Left ventricle myocardium inferior (tissue), 1 donor: ENCODE measurements at regions not wholly inside any gene's neighbourhood (a gene's known extent, or its start where the extent isn't known, plus 50 kb on each side); places are given as distances from the start of the nearest gene placed in this dataset.

ENCODE experiments used
- DNase-seq: peaks from one replicate; pipeline ENCODE4 v3.0.0-alpha.2; 2020
- H3K27ac ChIP-seq: fragments of 200-600 bp; replicated peaks from 2 replicates; pipeline ENCODE4 v1.8.0; 2021
- H3K27me3 ChIP-seq: fragments of 200-600 bp; 2 replicates; pipeline ENCODE4 v1.8.0; 2021; ENCODE audit warnings: low read depth
- H3K36me3 ChIP-seq: fragments of 200-600 bp; 2 replicates; pipeline ENCODE4 v1.8.0; 2021
- H3K4me1 ChIP-seq: fragments of 200-600 bp; 2 replicates; pipeline ENCODE4 v1.8.0; 2021
- H3K4me3 ChIP-seq: fragments of 200-600 bp; 2 replicates; pipeline ENCODE4 v1.8.0; 2021; ENCODE audit warnings: mild to moderate bottlenecking, moderate library complexity
- H3K9me3 ChIP-seq: fragments of 200-600 bp; replicated peaks from 2 replicates; pipeline ENCODE4 v1.8.0; 2021
- intact Hi-C: fragments of 100-400 bp; cut with micrococcal nuclease; formaldehyde crosslinking; loops from one replicate; pipeline ENCODE4 v1.11.0; 2022
- TF ChIP-seq, protein P1 (sequence below): fragments of 200-600 bp; IDR thresholded peaks from 2 replicates; pipeline ENCODE4 v1.8.0; 2021; ENCODE audit warnings: antibody characterized with exemption, mild to moderate bottlenecking, borderline replicate concordance
- donor health status: DM: no; HTN: yes; CAD: no; lungs with severe emphysema.

DNA sequence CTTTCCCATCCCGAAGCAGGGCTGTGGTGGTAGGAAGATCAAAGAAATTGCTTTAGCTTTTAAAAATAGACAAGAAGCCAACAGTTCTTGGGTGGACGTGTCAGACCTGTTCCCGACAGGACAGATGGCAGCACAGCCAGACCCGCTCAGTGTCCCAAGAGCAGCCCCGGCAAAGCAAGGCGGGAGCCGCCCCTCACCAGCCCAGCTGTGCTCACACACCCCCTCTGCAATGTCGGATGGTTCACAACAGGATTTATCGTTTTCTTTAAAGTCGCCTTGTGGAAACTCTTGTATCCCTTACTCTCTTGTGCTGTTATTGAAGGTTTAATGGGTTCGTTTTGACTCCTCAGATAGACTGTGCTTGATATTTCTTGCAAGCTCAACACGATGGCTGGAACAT, 302.4 kb downstream of the THBS2 start:
- no peak overlapping the region for H3K27ac ChIP-seq
- no peaks in the 10 kb centered on the region for H3K4me1 ChIP-seq
- H3K27me3 ChIP-seq, result peaks cover 72% of the 10 kb centered on the region
- no peaks in the 10 kb centered on the region for H3K9me3 ChIP-seq
- TF ChIP-seq, protein P1, sequence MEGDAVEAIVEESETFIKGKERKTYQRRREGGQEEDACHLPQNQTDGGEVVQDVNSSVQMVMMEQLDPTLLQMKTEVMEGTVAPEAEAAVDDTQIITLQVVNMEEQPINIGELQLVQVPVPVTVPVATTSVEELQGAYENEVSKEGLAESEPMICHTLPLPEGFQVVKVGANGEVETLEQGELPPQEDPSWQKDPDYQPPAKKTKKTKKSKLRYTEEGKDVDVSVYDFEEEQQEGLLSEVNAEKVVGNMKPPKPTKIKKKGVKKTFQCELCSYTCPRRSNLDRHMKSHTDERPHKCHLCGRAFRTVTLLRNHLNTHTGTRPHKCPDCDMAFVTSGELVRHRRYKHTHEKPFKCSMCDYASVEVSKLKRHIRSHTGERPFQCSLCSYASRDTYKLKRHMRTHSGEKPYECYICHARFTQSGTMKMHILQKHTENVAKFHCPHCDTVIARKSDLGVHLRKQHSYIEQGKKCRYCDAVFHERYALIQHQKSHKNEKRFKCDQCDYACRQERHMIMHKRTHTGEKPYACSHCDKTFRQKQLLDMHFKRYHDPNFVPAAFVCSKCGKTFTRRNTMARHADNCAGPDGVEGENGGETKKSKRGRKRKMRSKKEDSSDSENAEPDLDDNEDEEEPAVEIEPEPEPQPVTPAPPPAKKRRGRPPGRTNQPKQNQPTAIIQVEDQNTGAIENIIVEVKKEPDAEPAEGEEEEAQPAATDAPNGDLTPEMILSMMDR, result no peak
- no peak overlapping the region for H3K4me3 ChIP-seq
- no peaks in the 10 kb centered on the region for H3K36me3 ChIP-seq
- intact Hi-C loops, result no loop called here
- no peak for DNase-seq

DNA sequence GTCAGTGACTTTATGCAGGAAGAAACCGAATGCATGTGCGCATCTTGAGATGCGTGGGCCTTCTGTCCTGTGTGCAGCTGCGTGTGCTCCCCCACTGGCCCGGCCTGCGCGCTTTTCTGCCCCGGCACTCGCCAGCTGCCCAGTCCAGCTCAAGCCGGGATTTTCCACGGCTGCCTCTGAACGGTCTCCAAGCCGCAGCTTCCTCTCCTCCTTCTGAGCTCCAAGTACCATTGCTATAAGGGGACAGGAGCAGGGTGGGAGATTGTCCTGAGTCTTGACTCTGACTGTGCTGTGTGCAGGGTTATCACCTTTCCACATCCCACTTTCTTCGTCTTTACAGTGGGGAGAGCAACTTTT, 302.8 kb downstream of the THBS2 start:
- Histone ChIP-seq H3K27me3 (peaks cover 72% of the 10 kb centered on the region), H3K4me1 (no peaks in the 10 kb centered on the region), H3K36me3 (no peaks in the 10 kb centered on the region), H3K27ac (no peak overlapping the region), H3K9me3 (no peaks in the 10 kb centered on the region), H3K4me3 (no peak overlapping the region)
- intact Hi-C loops, result no loop called here
- DNase-seq, result no peak
- TF ChIP-seq, protein P1, result no peak

DNA sequence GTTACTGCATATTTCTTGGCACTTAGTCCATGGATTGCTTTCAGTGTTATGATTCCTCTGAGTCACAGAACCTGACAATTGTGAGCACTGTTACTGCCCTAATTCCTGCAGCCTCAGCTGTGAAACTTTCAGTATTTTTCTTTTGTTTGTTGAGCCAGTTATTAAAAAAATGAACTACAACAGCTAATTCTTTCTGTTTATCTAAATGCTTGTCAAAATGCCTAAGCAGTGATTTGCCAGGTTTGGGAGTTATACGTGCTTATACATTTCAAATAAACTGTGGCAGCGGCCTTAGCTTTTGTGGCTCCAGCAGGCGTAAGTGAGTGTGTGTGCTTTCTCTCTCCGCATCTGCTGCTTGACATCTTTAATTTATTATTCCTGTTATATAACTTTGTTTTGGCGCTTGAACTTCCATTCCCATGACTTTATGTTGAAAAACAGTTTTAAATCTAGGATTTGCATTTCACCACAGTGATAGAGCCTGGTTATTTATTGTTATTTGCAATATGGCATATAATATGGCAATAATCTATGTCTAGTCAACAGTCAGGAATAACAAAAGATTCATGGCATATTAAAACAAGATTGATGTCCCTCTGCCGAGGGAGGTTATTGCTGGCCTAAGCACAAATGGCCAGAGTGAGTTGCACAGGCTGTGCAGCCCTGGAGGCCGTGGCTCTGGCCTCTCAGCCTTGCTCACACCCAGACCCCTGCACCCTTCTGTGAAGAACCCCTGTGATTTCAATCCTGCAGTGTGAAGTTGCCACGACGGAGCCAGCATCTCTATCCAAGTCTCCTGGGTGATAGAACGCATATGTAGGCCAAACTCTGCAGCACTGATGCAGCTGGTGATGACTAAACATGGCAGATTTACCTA, 303.4 kb downstream of the THBS2 start:
- Histone ChIP-seq H3K4me3 (no peak overlapping the region), H3K36me3 (no peaks in the 10 kb centered on the region), H3K27me3 (peaks cover 66% of the 10 kb centered on the region), H3K27ac (no peak overlapping the region), H3K4me1 (no peaks in the 10 kb centered on the region), H3K9me3 (no peaks in the 10 kb centered on the region)
- TF ChIP-seq, protein P1, result no peak
- no peak for DNase-seq
- intact Hi-C loops, result no loop called here

DNA sequence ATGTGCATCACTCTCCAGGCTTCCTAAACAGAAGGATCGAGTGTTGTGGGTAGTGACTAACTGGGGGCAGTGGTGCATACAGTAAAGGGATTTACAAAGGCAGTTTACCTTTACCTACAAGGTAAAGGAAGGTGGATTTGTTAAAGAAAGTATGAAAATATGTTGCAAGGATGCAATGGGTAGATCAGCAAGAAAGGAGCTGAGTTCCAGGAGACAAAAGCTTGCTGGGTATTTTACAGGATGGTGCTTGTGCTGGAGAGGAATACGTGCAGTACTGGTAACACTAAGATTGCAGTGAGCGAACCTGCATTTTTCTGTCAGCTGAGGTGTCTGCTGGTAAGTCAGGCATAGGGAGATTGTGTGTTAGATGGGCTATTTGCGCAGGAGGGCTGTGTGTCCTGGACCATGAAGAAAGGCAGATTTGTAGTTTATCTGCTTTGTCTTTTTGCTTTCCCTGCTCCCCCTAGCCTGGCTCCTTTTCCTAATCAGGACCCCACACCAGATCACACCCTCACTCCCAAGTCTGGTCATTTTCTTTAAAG, 304.6 kb downstream of the THBS2 start:
- TF ChIP-seq, protein P1, result no peak
- H3K27me3 ChIP-seq, result peaks cover 56% of the 10 kb centered on the region
- H3K4me1 ChIP-seq, result no peaks in the 10 kb centered on the region
- H3K9me3 ChIP-seq, result no peaks in the 10 kb centered on the region
- no peaks in the 10 kb centered on the region for H3K36me3 ChIP-seq
- H3K4me3 ChIP-seq, result no peak overlapping the region
- intact Hi-C loops, result no loop called here
- no peak overlapping the region for H3K27ac ChIP-seq
- no peak for DNase-seq

DNA sequence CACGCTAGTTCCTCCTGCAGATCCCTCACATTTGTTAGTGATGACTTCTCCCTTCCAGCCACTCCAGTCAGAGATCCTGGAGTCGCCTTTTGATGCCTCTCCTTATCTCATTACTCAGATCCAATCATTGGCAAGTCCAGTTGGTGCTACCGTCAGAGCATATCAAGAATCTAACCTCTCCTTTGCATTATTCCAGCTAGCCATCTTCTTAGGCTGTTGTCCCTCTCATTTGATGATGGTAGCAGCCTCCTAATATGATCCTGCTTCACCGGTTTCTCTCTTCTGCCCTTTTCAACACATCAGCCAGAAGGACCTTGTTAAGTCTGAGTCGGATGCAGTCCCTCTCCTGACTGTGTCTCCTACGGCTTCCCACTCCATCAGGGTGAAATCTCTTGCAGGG, 305.6 kb downstream of the THBS2 start:
- Histone ChIP-seq H3K9me3 (no peaks in the 10 kb centered on the region), H3K4me1 (no peaks in the 10 kb centered on the region), H3K4me3 (no peak overlapping the region), H3K27ac (no peak overlapping the region), H3K36me3 (no peaks in the 10 kb centered on the region), H3K27me3 (peaks cover 52% of the 10 kb centered on the region)
- intact Hi-C loops, result no loop called here
- TF ChIP-seq, protein P1, result no peak
- no peak for DNase-seq
